Colonic mucosa (tissue), 4 donors: ENCODE measurements at regions not wholly inside any gene's neighbourhood (a gene's known extent, or its start where the extent isn't known, plus 50 kb on each side); places are given as distances from the start of the nearest gene placed in this dataset.

ENCODE experiments used
- DNase-seq: peaks from one replicate; pipeline ENCODE4 v3.0.0-alpha.2; 2020
- H3K27ac ChIP-seq: fragments of 200-600 bp; one replicate; pipeline ENCODE4 v1.8.0; 2021
- H3K27me3 ChIP-seq: fragments of 200-600 bp; one replicate; pipeline ENCODE4 v1.8.0; 2021
- H3K36me3 ChIP-seq: fragments of 200-600 bp; one replicate; pipeline ENCODE4 v1.8.0; 2021
- H3K4me1 ChIP-seq: fragments of 200-600 bp; one replicate; pipeline ENCODE4 v1.8.0; 2021; ENCODE audit warnings: mild to moderate bottlenecking
- H3K4me3 ChIP-seq: fragments of 200-600 bp; one replicate; pipeline ENCODE4 v1.8.0; 2021
- H3K9ac ChIP-seq, 2 donors: one replicate each; pipeline ENCODE4 v1.7.0; 2013; ENCODE audit warnings: control low read depth in 2 of 2, low read depth in 2 of 2, low read length in 2 of 2
- H3K9me3 ChIP-seq: fragments of 200-600 bp; one replicate; pipeline ENCODE4 v1.8.0; 2021
- intact Hi-C: fragments of 100-400 bp; cut with DNase I; formaldehyde crosslinking; loops from one replicate; pipeline ENCODE4 v1.14.1; 2022
- TF ChIP-seq, protein P1 (sequence below): fragments of 200-600 bp; IDR thresholded peaks from one replicate; pipeline ENCODE4 v1.8.0; 2022; ENCODE audit warnings: antibody characterized with exemption, mild to moderate bottlenecking
- donor health status: healthy.
- donor health status: DM: no; HTN: no; CAD: no.
- donor health status: DM: no; HTN: no; CAD: no.

DNA sequence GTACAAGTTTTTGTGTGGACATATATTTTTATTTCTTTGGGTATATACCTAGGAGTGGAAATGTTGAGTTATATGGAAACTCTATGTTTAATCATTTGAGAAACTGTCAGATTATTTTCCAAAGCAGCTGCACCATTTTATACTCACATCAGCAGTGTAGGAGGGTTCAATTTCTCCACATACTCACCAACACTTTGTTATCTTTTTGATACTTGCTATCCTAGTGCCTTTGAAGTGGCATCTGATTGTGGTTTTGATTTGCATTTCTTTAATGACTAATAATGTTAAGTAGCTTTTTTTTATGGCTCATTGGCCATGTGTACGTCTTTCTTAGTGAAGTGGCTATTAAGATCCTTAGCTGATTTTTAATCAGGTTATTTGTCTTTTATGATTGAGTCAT lies 64.7 kb upstream of the SLC8A1 start:
- TF ChIP-seq, protein P1, sequence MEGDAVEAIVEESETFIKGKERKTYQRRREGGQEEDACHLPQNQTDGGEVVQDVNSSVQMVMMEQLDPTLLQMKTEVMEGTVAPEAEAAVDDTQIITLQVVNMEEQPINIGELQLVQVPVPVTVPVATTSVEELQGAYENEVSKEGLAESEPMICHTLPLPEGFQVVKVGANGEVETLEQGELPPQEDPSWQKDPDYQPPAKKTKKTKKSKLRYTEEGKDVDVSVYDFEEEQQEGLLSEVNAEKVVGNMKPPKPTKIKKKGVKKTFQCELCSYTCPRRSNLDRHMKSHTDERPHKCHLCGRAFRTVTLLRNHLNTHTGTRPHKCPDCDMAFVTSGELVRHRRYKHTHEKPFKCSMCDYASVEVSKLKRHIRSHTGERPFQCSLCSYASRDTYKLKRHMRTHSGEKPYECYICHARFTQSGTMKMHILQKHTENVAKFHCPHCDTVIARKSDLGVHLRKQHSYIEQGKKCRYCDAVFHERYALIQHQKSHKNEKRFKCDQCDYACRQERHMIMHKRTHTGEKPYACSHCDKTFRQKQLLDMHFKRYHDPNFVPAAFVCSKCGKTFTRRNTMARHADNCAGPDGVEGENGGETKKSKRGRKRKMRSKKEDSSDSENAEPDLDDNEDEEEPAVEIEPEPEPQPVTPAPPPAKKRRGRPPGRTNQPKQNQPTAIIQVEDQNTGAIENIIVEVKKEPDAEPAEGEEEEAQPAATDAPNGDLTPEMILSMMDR, result no peak
- Histone ChIP-seq H3K36me3 (no peaks in the 10 kb centered on the region), H3K9me3 (no peaks in the 10 kb centered on the region), H3K4me3 (no peak overlapping the region), H3K27me3 (no peaks in the 10 kb centered on the region), H3K9ac (no peak overlapping the region), H3K27ac (no peak overlapping the region), H3K4me1 (no peaks in the 10 kb centered on the region)
- intact Hi-C loops, result no loop called here
- no peak for DNase-seq

DNA sequence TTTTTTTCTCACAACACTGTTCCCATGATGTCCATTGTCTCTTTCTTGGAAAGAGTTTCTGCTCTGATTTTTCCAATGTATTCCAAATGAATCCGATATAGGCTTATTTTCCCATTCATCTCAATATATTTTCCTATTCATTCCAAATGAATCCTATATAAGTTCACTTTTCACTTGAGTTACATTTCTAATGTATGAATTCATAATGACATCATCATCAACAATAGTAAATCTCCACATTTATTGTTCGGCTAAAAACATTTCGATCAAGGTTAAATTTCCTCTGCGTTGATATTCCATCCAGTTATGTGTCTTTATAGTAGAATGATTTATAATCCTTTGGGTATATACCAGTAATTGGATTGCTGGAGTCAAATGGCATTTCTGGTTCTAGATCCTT lies 76.7 kb upstream of the SLC8A1 start:
- no peak for DNase-seq
- TF ChIP-seq, protein P1, result no peak
- H3K36me3 ChIP-seq, result no peaks in the 10 kb centered on the region
- no peaks in the 10 kb centered on the region for H3K27me3 ChIP-seq
- H3K9me3 ChIP-seq, result no peaks in the 10 kb centered on the region
- H3K4me1 ChIP-seq, result no peaks in the 10 kb centered on the region
- no peak overlapping the region for H3K4me3 ChIP-seq
- intact Hi-C loops, result no loop called here
- no peak overlapping the region for H3K9ac ChIP-seq
- no peak overlapping the region for H3K27ac ChIP-seq

DNA sequence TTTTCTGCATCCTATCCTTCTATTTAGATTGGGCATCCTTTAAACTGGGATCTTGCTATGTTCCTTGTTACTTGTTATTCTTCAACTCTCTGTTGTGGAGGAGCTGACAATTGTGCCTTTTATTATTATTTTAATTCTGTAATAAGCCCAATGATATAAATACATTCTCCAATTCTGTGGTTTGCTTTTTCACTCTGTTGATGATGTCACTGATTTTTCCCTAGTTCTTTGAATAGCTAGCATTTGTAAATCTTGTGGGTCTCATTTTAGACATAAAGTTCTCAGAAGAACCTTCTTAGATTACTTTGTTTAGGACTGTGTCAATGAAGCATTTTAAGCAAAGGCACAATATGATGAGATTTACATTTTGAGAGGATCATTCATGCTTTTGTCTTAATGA lies 79.5 kb upstream of the SLC8A1 start:
- Histone ChIP-seq H3K27ac (no peak overlapping the region), H3K27me3 (no peaks in the 10 kb centered on the region), H3K9ac (no peak overlapping the region), H3K4me3 (no peak overlapping the region), H3K4me1 (no peaks in the 10 kb centered on the region), H3K9me3 (no peaks in the 10 kb centered on the region), H3K36me3 (no peaks in the 10 kb centered on the region)
- intact Hi-C loops, result no loop called here
- DNase-seq, result no peak
- TF ChIP-seq, protein P1, result no peak

DNA sequence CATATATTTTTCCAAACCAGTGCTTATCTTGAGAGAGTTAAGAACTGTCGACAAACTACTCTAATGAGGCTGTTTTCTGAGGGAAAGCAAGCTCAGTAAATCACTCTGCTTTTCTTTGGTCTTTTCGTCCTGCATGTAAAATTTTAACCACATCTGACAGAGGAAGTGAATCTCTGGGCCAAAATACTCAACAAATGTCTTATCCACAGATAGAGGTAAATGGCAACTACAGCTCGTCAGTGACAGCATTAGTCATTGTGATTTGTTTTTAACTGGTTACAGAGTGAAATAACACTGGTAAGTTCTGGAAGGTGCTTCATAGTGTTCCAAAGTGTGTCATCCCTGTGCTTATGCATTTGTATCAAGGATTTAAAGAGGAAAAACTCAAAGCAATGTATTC lies 82.6 kb upstream of the SLC8A1 start:
- DNase-seq, result no peak
- Histone ChIP-seq H3K36me3 (no peaks in the 10 kb centered on the region), H3K9ac (no peak overlapping the region), H3K4me1 (no peaks in the 10 kb centered on the region), H3K27me3 (no peaks in the 10 kb centered on the region), H3K27ac (no peak overlapping the region), H3K4me3 (no peak overlapping the region), H3K9me3 (no peaks in the 10 kb centered on the region)
- intact Hi-C loops, result no loop called here
- TF ChIP-seq, protein P1, result no peak

DNA sequence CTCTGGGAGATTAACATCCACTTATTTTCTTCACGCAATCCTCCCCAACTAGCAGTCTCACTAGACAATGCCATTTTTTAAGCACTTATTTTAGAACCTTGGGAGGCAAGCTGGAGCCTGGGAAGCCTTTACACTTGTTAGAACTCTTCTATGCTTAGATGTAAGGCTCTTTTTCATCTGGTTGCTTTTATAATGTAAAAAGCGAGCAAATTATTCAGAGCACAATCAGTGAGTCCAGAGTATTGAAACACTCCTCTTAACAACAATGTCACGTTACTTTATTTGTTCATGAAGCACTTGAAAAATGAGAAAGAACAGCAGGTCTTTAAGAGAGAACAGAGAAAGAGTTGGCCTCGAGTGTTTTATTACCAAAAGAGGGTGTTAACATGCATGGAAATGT lies 84.1 kb upstream of the SLC8A1 start:
- Histone ChIP-seq H3K4me3 (no peak overlapping the region), H3K27ac (no peak overlapping the region), H3K27me3 (no peaks in the 10 kb centered on the region), H3K36me3 (no peaks in the 10 kb centered on the region), H3K4me1 (no peaks in the 10 kb centered on the region), H3K9ac (no peak overlapping the region), H3K9me3 (no peaks in the 10 kb centered on the region)
- TF ChIP-seq, protein P1, result no peak
- no peak for DNase-seq
- intact Hi-C loops, result no loop called here

DNA sequence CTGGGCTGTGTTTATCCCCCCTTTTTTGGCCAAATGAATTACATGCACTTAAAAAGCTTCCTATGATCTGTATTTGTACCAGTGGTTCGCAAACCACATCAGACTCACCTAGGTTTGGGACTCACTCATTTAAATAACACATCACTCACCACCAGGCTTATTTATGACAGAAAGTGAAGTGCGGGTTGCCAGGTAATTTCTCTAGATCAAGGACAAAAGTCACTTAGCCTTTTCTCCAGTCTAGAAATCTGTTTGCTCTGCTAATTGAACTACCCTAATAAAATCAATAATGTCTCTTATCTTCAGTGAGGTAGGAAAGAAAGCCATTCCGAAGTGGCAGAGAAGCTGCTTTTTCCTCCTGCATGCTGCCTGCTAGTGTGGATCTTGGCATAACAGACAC lies 88.1 kb upstream of the SLC8A1 start:
- no peaks in the 10 kb centered on the region for H3K9me3 ChIP-seq
- H3K27ac ChIP-seq, result no peak overlapping the region
- no peak for DNase-seq
- intact Hi-C loops, result no loop called here
- H3K9ac ChIP-seq, result no peak overlapping the region
- TF ChIP-seq, protein P1, result no peak
- H3K36me3 ChIP-seq, result no peaks in the 10 kb centered on the region
- H3K4me1 ChIP-seq, result no peaks in the 10 kb centered on the region
- no peaks in the 10 kb centered on the region for H3K27me3 ChIP-seq
- H3K4me3 ChIP-seq, result no peak overlapping the region
